ENCODE measurements at regions not wholly inside any gene's neighbourhood (a gene's known extent, or its start where the extent isn't known, plus 50 kb on each side); places are given as distances from the start of the nearest gene placed in this dataset.

DNA sequence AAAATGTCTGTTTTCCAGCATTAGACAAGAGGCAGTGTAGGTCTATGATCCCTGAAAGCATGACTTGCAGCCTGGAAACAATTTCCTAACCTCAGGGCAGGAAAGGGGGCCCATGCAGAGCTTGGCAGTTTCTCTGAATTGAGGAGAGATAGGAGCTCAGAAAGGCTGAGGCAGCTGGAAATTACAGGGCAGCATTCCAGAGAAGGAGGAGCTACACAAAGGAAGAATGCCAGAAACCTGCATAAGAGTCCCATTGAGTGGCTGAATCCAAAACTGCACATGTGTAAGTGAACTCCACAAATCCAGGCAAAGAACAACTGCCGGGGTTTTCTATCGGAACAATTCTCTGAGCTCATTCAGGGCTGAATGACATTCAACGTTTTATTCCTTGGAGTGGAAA lies 346.8 kb downstream of the PIK3R1 start:
- no peak for TF ChIP-seq CTCF (IDR thresholded peaks at IDR 0.05)
- TF ChIP-seq ZFX (IDR thresholded peaks at IDR 0.05; ENCODE audit: borderline replicate concordance) = no peak
